ENCODE measurements at regions not wholly inside any gene's neighbourhood (a gene's known extent, or its start where the extent isn't known, plus 50 kb on each side); places are given as distances from the start of the nearest gene placed in this dataset.

DNA sequence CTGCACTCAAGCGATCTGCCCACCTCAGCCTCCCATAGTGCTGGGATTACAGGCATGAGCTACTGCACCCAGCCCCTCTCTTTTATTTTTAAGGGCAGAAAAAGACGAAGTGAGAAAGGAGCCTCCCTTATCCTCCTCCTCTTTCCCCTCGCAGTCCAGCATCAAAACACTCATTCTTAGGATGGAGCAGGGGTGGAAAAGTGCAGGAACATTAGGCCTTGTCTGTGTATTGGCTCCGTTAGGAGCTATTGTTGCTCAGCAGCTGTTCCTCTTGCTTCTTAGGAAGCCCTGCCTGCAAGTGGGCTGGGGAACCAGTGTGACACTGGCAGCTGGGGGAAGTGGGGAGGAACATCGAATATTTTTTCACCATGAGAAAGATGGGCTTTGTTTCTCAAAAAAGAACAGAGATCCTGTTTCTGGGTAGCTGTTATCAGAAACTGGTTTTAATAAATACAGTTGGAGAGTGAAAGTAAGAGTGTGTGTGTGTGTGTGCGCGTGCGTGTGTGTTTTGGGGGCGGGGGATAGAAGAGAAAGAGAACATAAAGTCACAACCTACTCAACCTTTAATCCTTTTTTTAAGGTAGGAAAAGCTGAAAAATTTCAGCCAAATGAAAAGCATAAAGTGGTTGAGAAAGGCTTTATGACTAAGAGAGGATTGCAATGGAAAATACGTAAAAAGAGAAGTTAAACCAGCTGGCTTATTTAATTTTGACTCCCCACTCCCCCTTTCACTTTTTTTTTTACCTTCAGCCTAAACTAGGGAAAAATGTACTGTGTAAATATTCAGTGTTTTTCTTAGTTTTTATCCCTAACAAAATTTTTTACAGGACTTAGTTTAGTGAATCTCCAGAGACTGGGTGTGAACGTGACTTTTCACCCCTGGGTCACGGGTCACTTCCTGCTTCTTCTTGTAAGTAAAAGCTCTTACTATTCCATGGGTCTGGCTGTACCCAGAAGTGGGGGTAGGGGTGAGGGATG is 197.2 kb upstream of the PLEKHG7 start:
- no peaks in the 10 kb centered on the region for H3K36me3 Mint-ChIP-seq (ENCODE audit: low read depth)
- peak overlapping the region; percentile 70 for H3K4me3 Mint-ChIP-seq
- DNase-seq, result peak; percentile 62
- H3K27ac Mint-ChIP-seq, result peak overlapping the region; percentile 95
- H3K9me3 Mint-ChIP-seq, result peaks cover 7% of the 10 kb centered on the region
- H3K4me1 Mint-ChIP-seq (ENCODE audit: low read depth), result peaks cover 64% of the 10 kb centered on the region
- H3K27me3 Mint-ChIP-seq, result no peaks in the 10 kb centered on the region

DNA sequence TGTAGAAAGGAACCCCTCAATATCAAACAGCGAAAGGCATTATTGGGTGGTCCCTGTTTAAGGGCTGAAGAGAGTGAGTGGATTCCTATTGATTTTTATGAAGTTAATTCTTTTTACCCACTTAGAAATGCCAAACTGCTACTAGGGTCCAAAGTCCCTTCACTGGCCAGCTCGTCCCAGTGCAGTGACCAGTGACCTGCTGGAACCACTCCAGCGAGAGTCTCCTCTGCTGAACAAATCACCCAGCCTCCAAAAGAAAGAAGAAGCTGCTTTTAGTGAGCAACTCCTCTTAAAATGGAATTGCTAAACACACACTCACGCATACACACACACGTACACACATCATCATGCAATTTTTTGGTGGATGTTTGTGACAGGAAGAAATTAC is 198.2 kb upstream of the PLEKHG7 start:
- no peaks in the 10 kb centered on the region for H3K27me3 Mint-ChIP-seq
- H3K27ac Mint-ChIP-seq, result peak overlapping the region; percentile 72
- H3K4me1 Mint-ChIP-seq (ENCODE audit: low read depth), result peaks cover 64% of the 10 kb centered on the region
- no peak for DNase-seq
- peaks cover 7% of the 10 kb centered on the region for H3K9me3 Mint-ChIP-seq
- no peak overlapping the region for H3K4me3 Mint-ChIP-seq
- no peaks in the 10 kb centered on the region for H3K36me3 Mint-ChIP-seq (ENCODE audit: low read depth)

DNA sequence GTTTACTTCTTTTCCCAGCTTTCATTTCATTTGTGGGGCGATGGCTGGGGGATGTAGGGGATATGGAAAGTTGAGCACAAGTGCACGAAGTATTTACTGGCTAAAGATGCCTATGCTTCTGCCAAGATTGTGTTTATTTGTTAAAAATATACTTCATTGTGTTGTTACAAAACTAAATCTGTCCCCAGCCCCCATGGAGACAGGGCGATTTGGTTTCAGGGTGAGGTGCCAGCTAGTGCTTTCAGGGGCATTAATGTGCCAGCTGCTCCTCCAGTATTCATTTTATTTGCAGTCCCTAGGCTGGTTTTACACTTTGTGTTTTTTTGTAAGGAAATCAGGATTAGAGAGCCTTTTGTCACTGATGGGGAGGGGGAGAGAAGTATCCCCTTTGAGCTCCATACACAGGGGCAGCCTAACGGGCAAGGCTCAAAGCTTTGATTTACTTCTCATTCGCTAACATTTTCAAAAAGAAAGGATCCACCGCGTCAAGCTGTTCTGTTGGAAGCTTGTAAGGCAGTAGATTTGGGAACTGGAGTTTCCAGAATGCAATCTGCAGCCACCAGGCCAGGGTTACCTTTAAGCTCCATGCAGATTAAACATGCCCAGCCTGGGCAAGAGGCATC is 198.7 kb upstream of the PLEKHG7 start:
- no peak for DNase-seq
- no peaks in the 10 kb centered on the region for H3K27me3 Mint-ChIP-seq
- peak overlapping the region; percentile 97 for H3K27ac Mint-ChIP-seq
- H3K9me3 Mint-ChIP-seq, result peaks cover 3% of the 10 kb centered on the region
- H3K36me3 Mint-ChIP-seq (ENCODE audit: low read depth), result no peaks in the 10 kb centered on the region
- peaks cover 64% of the 10 kb centered on the region for H3K4me1 Mint-ChIP-seq (ENCODE audit: low read depth)
- H3K4me3 Mint-ChIP-seq, result no peak overlapping the region

DNA sequence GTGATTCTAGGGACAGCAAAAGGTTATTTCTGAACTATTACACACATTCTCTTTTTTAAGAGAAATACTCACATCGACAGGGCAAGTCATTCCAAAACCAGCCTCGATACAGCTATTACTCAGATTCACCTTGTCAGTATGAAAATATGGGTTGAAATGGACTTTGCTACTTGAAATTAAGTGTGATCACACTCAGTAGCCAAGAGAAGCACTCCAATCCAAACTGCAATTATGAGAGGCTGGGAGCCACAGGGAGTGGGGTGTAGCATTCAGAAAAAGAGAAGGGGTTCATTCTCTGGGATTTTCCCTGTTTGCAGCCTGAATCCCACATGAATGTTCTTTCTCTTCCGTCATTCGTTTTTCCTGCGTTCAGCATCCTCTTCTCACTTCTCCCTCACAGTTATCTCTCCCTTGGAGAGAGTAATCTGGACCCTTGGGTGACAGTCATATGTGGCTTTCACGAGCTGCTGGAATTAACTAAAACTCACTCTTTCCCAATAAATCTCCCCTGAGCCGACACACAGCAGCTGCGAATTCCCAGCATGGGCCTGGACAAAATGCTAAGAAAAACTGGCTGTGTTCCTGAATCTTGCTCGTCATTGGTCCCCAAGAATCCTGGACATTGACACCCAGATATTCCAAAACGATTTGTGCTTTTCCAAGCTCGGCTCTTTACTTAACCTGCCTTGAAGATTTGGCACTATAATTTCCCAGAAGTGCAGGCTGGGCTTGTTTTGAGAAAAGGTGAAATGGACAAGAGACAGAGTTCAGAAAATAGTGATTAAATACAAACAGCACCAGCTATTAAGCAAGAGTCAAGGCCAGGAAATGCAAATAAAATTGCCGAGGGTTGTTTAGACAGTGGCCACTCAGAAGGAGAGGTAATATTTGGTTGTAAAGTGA is 199.5 kb upstream of the PLEKHG7 start:
- no peak for DNase-seq
- Mint-ChIP-seq H3K4me1 (ENCODE audit: low read depth) (peaks cover 61% of the 10 kb centered on the region), H3K27ac (peak overlapping the region; percentile 97), H3K27me3 (no peaks in the 10 kb centered on the region), H3K4me3 (peak overlapping the region; percentile 55), H3K36me3 (ENCODE audit: low read depth) (no peaks in the 10 kb centered on the region), H3K9me3 (no peaks in the 10 kb centered on the region)

DNA sequence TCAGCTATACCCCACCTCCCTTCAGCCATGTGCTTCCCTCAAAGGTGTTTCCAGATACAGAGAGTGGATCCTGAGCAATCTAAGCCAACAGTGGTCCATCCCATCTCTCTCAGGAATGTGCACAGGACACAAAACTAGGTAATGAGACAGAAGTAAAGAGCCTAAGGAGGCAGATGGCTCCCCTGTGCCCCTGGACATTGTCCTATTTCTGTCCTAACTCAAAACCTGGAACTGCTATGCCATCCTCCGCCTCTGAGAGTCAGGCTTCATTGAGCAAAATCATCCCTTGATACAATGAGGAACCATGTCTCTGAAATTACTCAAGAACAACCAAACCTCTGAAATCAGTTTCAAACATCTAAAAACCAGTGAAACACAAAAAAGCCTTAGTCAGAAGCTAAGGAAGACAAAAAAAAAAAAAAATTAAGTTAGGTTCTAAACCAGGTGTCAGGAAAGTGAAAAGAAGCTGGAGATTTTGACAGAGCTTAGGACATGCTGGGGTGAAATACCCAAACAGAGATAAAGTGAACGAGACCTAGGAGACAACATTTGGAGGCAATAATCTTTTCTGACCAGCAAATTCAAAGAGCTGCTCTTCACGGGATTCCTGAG is 200.3 kb upstream of the PLEKHG7 start:
- no peaks in the 10 kb centered on the region for H3K27me3 Mint-ChIP-seq
- DNase-seq, result no peak
- no peaks in the 10 kb centered on the region for H3K9me3 Mint-ChIP-seq
- peak overlapping the region; percentile 97 for H3K27ac Mint-ChIP-seq
- peaks cover 56% of the 10 kb centered on the region for H3K4me1 Mint-ChIP-seq (ENCODE audit: low read depth)
- peak overlapping the region; percentile 55 for H3K4me3 Mint-ChIP-seq
- H3K36me3 Mint-ChIP-seq (ENCODE audit: low read depth), result no peaks in the 10 kb centered on the region

DNA sequence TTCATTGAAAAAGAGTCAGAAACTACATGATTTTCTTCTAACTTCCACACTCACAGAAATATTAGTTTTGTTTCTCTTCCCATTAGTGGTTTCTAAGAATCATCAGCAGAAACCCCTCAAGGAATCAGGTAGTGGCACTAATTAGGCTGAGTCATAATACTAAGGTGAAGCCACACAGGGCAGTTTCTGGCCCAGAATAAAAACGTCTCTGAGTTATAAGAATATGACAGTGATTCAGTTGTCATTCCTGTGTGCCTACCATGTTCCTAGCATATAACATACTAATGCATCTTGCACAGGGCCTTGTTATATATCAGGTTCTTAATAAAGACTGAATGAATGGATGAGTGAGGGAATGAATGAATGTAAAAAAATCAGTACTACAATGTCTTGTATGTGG is 206.0 kb upstream of the PLEKHG7 start:
- Mint-ChIP-seq H3K27ac (no peak overlapping the region), H3K36me3 (ENCODE audit: low read depth) (no peaks in the 10 kb centered on the region)

DNA sequence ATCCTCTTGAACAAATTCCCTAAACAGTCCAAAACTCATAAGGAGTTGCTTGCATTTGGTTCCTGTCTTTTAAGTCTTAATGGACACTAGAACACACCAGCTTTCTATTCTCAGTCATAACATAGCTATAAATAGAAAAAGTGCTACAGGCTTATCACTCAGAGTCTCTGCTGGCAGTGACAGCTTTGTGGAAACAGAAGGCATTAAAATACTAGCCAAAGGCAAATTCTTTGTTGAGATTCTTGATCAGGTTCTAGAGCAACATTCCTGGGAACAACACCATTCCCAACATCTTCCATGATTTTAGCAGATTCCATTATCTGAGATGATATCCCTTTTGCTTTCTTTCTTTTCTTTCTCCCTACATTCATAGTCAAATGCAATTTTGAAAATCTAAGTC is 207.7 kb upstream of the PLEKHG7 start:
- Mint-ChIP-seq H3K4me1 (ENCODE audit: low read depth) (peaks cover 31% of the 10 kb centered on the region), H3K27me3 (no peaks in the 10 kb centered on the region), H3K4me3 (no peak overlapping the region), H3K36me3 (ENCODE audit: low read depth) (peaks cover 1% of the 10 kb centered on the region), H3K9me3 (peaks cover 4% of the 10 kb centered on the region), H3K27ac (no peak overlapping the region)
- DNase-seq, result no peak

More for the DNA sequence above, 206.0 kb upstream of the PLEKHG7 start:
- DNase-seq, result no peak
- H3K4me3 Mint-ChIP-seq, result no peak overlapping the region
- H3K9me3 Mint-ChIP-seq, result peaks cover 2% of the 10 kb centered on the region
- H3K4me1 Mint-ChIP-seq (ENCODE audit: low read depth), result peaks cover 34% of the 10 kb centered on the region
- H3K27me3 Mint-ChIP-seq, result no peaks in the 10 kb centered on the region

DNA sequence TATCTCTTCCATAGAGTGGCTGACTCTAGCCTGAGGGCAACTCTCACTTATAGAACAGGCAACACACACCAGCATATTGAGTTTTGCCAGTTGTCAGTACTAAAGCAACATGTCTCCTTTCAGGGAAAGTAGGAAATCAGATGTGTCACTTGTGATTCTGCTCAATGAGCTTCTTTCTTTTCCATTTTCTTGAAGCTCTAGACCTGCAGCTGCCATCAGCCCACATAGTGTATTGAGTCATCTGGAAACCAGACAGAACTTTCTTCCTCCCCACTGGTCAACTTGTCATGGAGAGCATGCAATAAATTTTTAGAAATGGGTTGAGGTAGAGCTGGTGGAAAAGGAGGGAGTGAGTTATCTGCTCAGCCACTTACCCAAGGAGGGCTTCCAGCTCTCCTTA is 209.0 kb upstream of the PLEKHG7 start:
- no peak for DNase-seq

DNA sequence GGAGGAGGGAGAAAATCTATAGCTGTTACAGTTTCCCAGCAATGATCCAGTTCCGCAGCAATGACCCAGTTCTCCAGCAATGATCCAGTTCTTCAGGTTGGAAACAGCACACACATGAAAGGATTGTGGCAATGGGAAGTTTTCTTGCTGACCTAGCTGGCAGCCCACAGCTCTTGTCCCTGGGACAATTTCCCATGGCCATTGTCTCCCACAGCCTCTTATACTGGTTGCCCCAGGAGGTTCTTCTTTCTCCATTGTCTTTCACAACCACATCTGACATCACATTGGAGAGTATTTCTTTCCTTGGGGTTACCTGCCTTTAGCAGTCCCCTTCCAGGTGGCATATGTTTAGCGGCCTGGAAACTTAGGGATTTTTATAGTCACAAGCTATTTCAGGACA is 209.8 kb upstream of the PLEKHG7 start:
- Mint-ChIP-seq H3K4me1 (ENCODE audit: low read depth) (peaks cover 47% of the 10 kb centered on the region), H3K4me3 (no peak overlapping the region), H3K9me3 (peaks cover 9% of the 10 kb centered on the region), H3K27me3 (no peaks in the 10 kb centered on the region), H3K36me3 (ENCODE audit: low read depth) (peaks cover 1% of the 10 kb centered on the region), H3K27ac (no peak overlapping the region)
- DNase-seq, result no peak

More for the DNA sequence above, 209.0 kb upstream of the PLEKHG7 start:
- peaks cover 39% of the 10 kb centered on the region for H3K4me1 Mint-ChIP-seq (ENCODE audit: low read depth)
- H3K4me3 Mint-ChIP-seq, result no peak overlapping the region
- H3K27me3 Mint-ChIP-seq, result no peaks in the 10 kb centered on the region
- H3K9me3 Mint-ChIP-seq, result peaks cover 7% of the 10 kb centered on the region
- peak overlapping the region; percentile 37 for H3K27ac Mint-ChIP-seq
- peaks cover 1% of the 10 kb centered on the region for H3K36me3 Mint-ChIP-seq (ENCODE audit: low read depth)

DNA sequence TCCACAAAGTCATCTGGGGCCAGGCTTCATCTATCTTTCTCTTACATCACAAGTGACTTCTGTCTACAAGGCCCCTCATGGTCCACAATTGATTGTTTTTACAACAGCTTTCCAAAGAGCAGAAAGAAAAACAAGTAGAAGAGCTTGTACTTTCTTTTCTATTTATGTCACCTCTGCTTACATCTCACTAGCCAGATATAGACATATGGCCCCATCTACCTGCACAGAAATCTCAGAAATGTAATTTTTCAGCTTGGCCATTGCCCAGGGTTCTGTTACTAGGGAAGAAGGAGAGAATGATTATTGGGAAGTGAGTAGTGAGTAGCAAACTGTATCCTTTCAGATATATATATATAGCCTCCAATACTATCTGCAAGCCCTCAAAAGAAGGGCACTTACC is 210.5 kb upstream of the PLEKHG7 start:
- no peak for DNase-seq
- peaks cover 48% of the 10 kb centered on the region for H3K4me1 Mint-ChIP-seq (ENCODE audit: low read depth)
- H3K9me3 Mint-ChIP-seq, result peaks cover 9% of the 10 kb centered on the region
- H3K27me3 Mint-ChIP-seq, result no peaks in the 10 kb centered on the region
- peaks cover 1% of the 10 kb centered on the region for H3K36me3 Mint-ChIP-seq (ENCODE audit: low read depth)
- no peak overlapping the region for H3K27ac Mint-ChIP-seq
- no peak overlapping the region for H3K4me3 Mint-ChIP-seq

DNA sequence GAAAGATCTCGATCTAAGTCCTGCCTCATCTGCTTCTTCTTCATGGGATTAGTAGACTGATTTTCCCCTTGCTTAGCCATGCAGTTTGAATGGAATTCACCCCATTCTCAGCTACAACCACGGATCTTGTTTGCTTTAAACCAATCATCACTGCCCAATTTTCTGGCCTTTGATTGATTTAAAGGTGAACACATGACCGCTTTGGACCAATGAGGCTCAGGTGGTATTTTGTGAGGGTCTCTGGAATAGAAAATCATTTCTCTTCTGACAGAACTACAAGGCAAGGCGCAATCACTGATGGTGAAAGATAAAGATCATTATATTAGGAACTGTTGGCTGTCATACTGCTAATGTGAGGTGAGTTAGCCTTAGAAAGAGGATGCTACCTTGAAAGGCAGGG is 213.0 kb upstream of the PLEKHG7 start:
- Mint-ChIP-seq H3K27me3 (no peaks in the 10 kb centered on the region), H3K4me1 (ENCODE audit: low read depth) (peaks cover 51% of the 10 kb centered on the region), H3K9me3 (peaks cover 9% of the 10 kb centered on the region), H3K27ac (peak overlapping the region; percentile 18), H3K36me3 (ENCODE audit: low read depth) (peaks cover 1% of the 10 kb centered on the region), H3K4me3 (no peak overlapping the region)
- no peak for DNase-seq

DNA sequence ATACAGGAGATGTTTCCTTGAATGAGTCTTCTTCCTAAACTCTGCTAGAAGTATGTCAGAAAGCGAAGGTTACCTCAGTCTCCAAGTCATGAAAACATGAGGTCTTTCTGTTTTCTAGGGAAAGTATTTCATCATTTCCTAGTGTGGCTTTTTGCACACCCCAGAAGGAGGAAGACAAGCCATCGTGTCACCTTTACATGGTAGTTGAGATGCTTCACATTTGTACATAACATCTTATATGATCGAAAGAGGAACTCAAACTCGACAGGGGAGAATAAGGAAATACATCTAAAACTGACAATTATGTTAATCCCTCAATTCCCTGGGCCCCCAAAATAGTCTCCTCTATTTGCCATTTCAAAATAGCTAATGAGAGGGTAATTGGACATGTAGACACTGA is 214.1 kb upstream of the PLEKHG7 start:
- peak overlapping the region; percentile 69 for H3K27ac Mint-ChIP-seq
- no peak overlapping the region for H3K4me3 Mint-ChIP-seq
- peaks cover 42% of the 10 kb centered on the region for H3K4me1 Mint-ChIP-seq (ENCODE audit: low read depth)
- peaks cover 9% of the 10 kb centered on the region for H3K9me3 Mint-ChIP-seq
- no peak for DNase-seq
- peaks cover 1% of the 10 kb centered on the region for H3K36me3 Mint-ChIP-seq (ENCODE audit: low read depth)
- no peaks in the 10 kb centered on the region for H3K27me3 Mint-ChIP-seq

DNA sequence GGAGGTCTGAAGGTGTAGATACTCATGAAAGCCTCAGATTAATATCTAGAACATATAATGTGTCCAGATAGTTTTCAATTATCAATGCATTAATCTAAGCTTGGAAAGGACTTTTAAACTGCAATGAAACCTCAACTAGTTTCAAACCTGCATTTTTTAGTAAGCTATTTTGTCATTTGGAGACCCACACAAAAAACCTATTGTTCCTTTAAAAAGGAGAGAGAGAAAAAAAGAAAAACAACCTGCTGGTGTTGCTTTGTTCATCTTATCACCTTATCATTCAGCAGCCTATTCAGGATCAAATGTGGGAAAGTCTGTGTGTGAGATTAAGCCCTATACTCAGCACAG is 215.7 kb upstream of the PLEKHG7 start:
- no peak for DNase-seq
- H3K36me3 Mint-ChIP-seq (ENCODE audit: low read depth), result peaks cover 1% of the 10 kb centered on the region
- H3K4me3 Mint-ChIP-seq, result no peak overlapping the region
- H3K9me3 Mint-ChIP-seq, result peaks cover 9% of the 10 kb centered on the region
- H3K4me1 Mint-ChIP-seq (ENCODE audit: low read depth), result peaks cover 37% of the 10 kb centered on the region
- no peak overlapping the region for H3K27ac Mint-ChIP-seq
- no peaks in the 10 kb centered on the region for H3K27me3 Mint-ChIP-seq

Data from activated T-cell treated with anti-CD3 and anti-CD28 coated beads, Interleukin-2, amount 50 U/mL, for 24 hours (primary cell).